Upper lobe of left lung (tissue), 4 donors: ENCODE measurements at regions not wholly inside any gene's neighbourhood (a gene's known extent, or its start where the extent isn't known, plus 50 kb on each side); places are given as distances from the start of the nearest gene placed in this dataset.
"Not testable (repeated sequence)": the region's sequence is repeated elsewhere in the genome, so short reads cannot be mapped to it uniquely, and the experiment has no call there.

Source experiments
- CTCF ChIP-seq, 6 experiments: fragments of 450-650 bp in 4 of 6; fragments of 200-600 bp in 2 of 6; sonication (generic) in 2 of 6; IDR thresholded peaks; one replicate each; pipeline ENCODE4 v1.5.1; 2016 to 2019; ENCODE audit warnings: antibody characterized with exemption in 6 of 6
- EP300 ChIP-seq, 4 donors: sonication (generic); formaldehyde crosslinking; IDR thresholded peaks; one replicate each; pipeline ENCODE4 v1.5.1; 2017; ENCODE audit warnings: antibody characterized with exemption in 4 of 4, control low read depth in 2 of 4
- POLR2A ChIP-seq, 4 donors: fragments of 450-650 bp; IDR thresholded peaks; one replicate each; pipeline ENCODE4 v1.5.1; 2016 to 2017; ENCODE audit warnings: antibody characterized with exemption in 4 of 4, mild to moderate bottlenecking in 2 of 4
- POLR2AphosphoS5 ChIP-seq, 2 donors: sonication (generic); formaldehyde crosslinking; IDR thresholded peaks; one replicate each; pipeline ENCODE4 v1.5.1; 2017; ENCODE audit warnings: antibody characterized with exemption in 2 of 2

GRCh38 chr5:135734956-135735355 lies 99.5 kb upstream of the SLC25A48 start:
- not testable (repeated sequence) for TF ChIP-seq CTCF, POLR2A, POLR2AphosphoS5, EP300 (IDR thresholded peaks at IDR 0.05)
